ENCODE measurements at regions not wholly inside any gene's neighbourhood (a gene's known extent, or its start where the extent isn't known, plus 50 kb on each side); places are given as distances from the start of the nearest gene placed in this dataset.

DNA sequence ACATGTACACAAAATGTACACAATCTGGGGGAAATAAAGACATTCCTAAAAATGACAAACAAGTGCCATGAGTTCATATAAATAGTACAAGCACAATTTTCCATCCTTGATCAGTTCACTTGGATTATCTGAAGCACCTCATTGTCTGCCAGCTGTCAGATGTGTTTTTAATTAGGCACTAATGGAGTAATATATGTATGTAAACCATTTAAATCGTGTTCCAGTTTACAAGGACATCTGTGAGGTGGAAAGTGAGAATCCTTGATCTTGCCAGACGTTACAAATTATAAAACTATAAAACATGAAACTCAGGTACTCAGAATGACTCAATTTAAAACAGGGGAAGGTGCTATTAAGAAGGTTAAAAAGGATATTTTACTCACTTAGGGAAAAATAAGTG lies 1312.2 kb downstream of the PLA2G4A start:
- DNase-seq (ENCODE audit: low spot score) = no peak
- no peak for TF ChIP-seq CTCF (IDR thresholded peaks at IDR 0.05; ENCODE audit: extremely low read depth, missing control alignments)

GRCh38 chr1:188154196-188154595 lies 1325.4 kb downstream of the PLA2G4A start:
- no peak for TF ChIP-seq CTCF (IDR thresholded peaks at IDR 0.05; ENCODE audit: extremely low read depth, missing control alignments)
- no peak for DNase-seq (ENCODE audit: low spot score)

- no peak for TF ChIP-seq CTCF (IDR thresholded peaks at IDR 0.05; ENCODE audit: extremely low read depth, missing control alignments)
- no peak for DNase-seq (ENCODE audit: low spot score)
Measured at GRCh38 chr1:188154761-188155160, 1326.0 kb downstream of the PLA2G4A start.

GRCh38 chr1:188155261-188155660 lies 1326.5 kb downstream of the PLA2G4A start:
- no peak for DNase-seq (ENCODE audit: low spot score)
- no peak for TF ChIP-seq CTCF (IDR thresholded peaks at IDR 0.05; ENCODE audit: extremely low read depth, missing control alignments)

- DNase-seq (ENCODE audit: low spot score) = no peak
- no peak for TF ChIP-seq CTCF (IDR thresholded peaks at IDR 0.05; ENCODE audit: extremely low read depth, missing control alignments)
Measured at GRCh38 chr1:188164459-188164858, 1335.7 kb downstream of the PLA2G4A start.

DNA sequence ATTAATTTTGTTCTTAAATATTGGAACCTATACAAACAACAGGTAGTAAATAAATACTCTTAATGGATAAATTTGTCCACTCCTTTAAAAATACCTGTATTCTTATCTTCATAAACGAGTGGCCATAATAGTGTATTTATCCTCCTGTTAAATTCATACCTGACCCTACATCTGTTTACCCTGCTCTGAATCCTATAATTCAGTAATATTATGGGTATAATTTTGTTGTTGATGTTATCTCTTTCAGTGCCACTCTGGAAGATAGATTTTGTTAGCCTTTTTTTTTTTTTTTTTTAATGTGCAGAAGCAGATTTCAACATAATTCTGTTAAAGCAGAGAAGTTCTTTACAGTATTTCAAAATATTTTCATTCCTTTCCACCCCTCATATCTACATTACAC lies 1337.9 kb downstream of the PLA2G4A start:
- no peak for DNase-seq (ENCODE audit: low spot score)
- TF ChIP-seq CTCF (IDR thresholded peaks at IDR 0.05; ENCODE audit: extremely low read depth, missing control alignments) = no peak

- no peak for TF ChIP-seq CTCF (IDR thresholded peaks at IDR 0.05; ENCODE audit: extremely low read depth, missing control alignments)
- no peak for DNase-seq (ENCODE audit: low spot score)
Measured at GRCh38 chr1:188169971-188170370, 1341.2 kb downstream of the PLA2G4A start.
